ENCODE measurements at regions not wholly inside any gene's neighbourhood (a gene's known extent, or its start where the extent isn't known, plus 50 kb on each side); places are given as distances from the start of the nearest gene placed in this dataset.
"Not testable (repeated sequence)": the region's sequence is repeated elsewhere in the genome, so short reads cannot be mapped to it uniquely, and the experiment has no call there.

- no peak overlapping the region for H3K9ac ChIP-seq (ENCODE audit: low read length in 3 of 3)
- DNase-seq (no peak), FAIRE-seq (no peak)
- no peak for TF ChIP-seq CTCF (IDR thresholded peaks at IDR 0.05; ENCODE audit: borderline replicate concordance, extremely low read depth, insufficient read depth)
- H3K9me3 ChIP-seq (ENCODE audit: control insufficient read depth in 2 of 3, insufficient read depth in 1 of 3, low read length in 3 of 3) = no peaks in the 10 kb centered on the region
- no peak overlapping the region for H3K27ac ChIP-seq (ENCODE audit: low read depth in 2 of 2, low read length in 2 of 2)
- H3K36me3 ChIP-seq (ENCODE audit: control insufficient read depth in 2 of 3, insufficient read depth in 3 of 3, low read length in 3 of 3) = no peaks in the 10 kb centered on the region
- no peaks in the 10 kb centered on the region for H3K27me3 ChIP-seq (ENCODE audit: control insufficient read depth, insufficient read depth, low read length)
- no peak overlapping the region for H3K4me3 ChIP-seq (ENCODE audit: low read length in 3 of 3)
- no peaks in the 10 kb centered on the region for H3K4me1 ChIP-seq (ENCODE audit: control insufficient read depth in 2 of 3, insufficient read depth in 2 of 3, low read depth in 1 of 3, low read length in 3 of 3)
- intact Hi-C loops (cut with DNase I) = no loop called here
These were observed 404.9 kb upstream of the TENM3 start for GRCh38 chr4:181838253-181838652.

- H3K9me3 ChIP-seq (ENCODE audit: control insufficient read depth in 2 of 3, insufficient read depth in 1 of 3, low read length in 3 of 3); H3K9ac ChIP-seq (ENCODE audit: low read length in 3 of 3); FAIRE-seq; H3K4me1 ChIP-seq (ENCODE audit: control insufficient read depth in 2 of 3, insufficient read depth in 2 of 3, low read depth in 1 of 3, low read length in 3 of 3); H3K27me3 ChIP-seq (ENCODE audit: control insufficient read depth, insufficient read depth, low read length); H3K27ac ChIP-seq (ENCODE audit: low read depth in 2 of 2, low read length in 2 of 2); DNase-seq; H3K4me3 ChIP-seq (ENCODE audit: low read length in 3 of 3); H3K36me3 ChIP-seq (ENCODE audit: control insufficient read depth in 2 of 3, insufficient read depth in 3 of 3, low read length in 3 of 3); intact Hi-C loops (cut with DNase I): not testable (repeated sequence)
These were observed 399.4 kb upstream of the TENM3 start for GRCh38 chr4:181843797-181844196.

- Histone ChIP-seq H3K4me1 (ENCODE audit: control insufficient read depth in 2 of 3, insufficient read depth in 2 of 3, low read depth in 1 of 3, low read length in 3 of 3) (no peaks in the 10 kb centered on the region), H3K4me3 (ENCODE audit: low read length in 3 of 3) (no peak overlapping the region), H3K9ac (ENCODE audit: low read length in 3 of 3) (no peak overlapping the region), H3K27me3 (ENCODE audit: control insufficient read depth, insufficient read depth, low read length) (no peaks in the 10 kb centered on the region), H3K27ac (ENCODE audit: low read depth in 2 of 2, low read length in 2 of 2) (no peak overlapping the region), H3K9me3 (ENCODE audit: control insufficient read depth in 2 of 3, insufficient read depth in 1 of 3, low read length in 3 of 3) (no peaks in the 10 kb centered on the region), H3K36me3 (ENCODE audit: control insufficient read depth in 2 of 3, insufficient read depth in 3 of 3, low read length in 3 of 3) (no peaks in the 10 kb centered on the region)
- FAIRE-seq (no peak), DNase-seq (no peak)
- no peak for TF ChIP-seq CTCF (IDR thresholded peaks at IDR 0.05; ENCODE audit: borderline replicate concordance, extremely low read depth, insufficient read depth)
- intact Hi-C loops (cut with DNase I) = no loop called here
These were observed 397.6 kb upstream of the TENM3 start for GRCh38 chr4:181845617-181846016.

- no peaks in the 10 kb centered on the region for H3K4me1 ChIP-seq (ENCODE audit: control insufficient read depth in 2 of 3, insufficient read depth in 2 of 3, low read depth in 1 of 3, low read length in 3 of 3)
- no peaks in the 10 kb centered on the region for H3K36me3 ChIP-seq (ENCODE audit: control insufficient read depth in 2 of 3, insufficient read depth in 3 of 3, low read length in 3 of 3)
- no peak for FAIRE-seq
- H3K9ac ChIP-seq (ENCODE audit: low read length in 3 of 3) = no peak overlapping the region
- H3K4me3 ChIP-seq (ENCODE audit: low read length in 3 of 3) = no peak overlapping the region
- no peaks in the 10 kb centered on the region for H3K27me3 ChIP-seq (ENCODE audit: control insufficient read depth, insufficient read depth, low read length)
- intact Hi-C loops (cut with DNase I) = no loop called here
- H3K27ac ChIP-seq (ENCODE audit: low read depth in 2 of 2, low read length in 2 of 2) = no peak overlapping the region
- TF ChIP-seq CTCF (IDR thresholded peaks at IDR 0.05; ENCODE audit: borderline replicate concordance, extremely low read depth, insufficient read depth) = no peak
- H3K9me3 ChIP-seq (ENCODE audit: control insufficient read depth in 2 of 3, insufficient read depth in 1 of 3, low read length in 3 of 3) = no peaks in the 10 kb centered on the region
- no peak for DNase-seq
These were observed 396.3 kb upstream of the TENM3 start for GRCh38 chr4:181846934-181847333.

Data from kidney (tissue), 13 donors.